HG03103 (cell line): ENCODE measurements at regions not wholly inside any gene's neighbourhood (a gene's known extent, or its start where the extent isn't known, plus 50 kb on each side); places are given as distances from the start of the nearest gene placed in this dataset.
"Not testable (repeated sequence)": the region's sequence is repeated elsewhere in the genome, so short reads cannot be mapped to it uniquely, and the experiment has no call there.

Source experiments
- ATAC-seq: cut with Tn5 transposase; IDR thresholded peaks from one replicate; pipeline ENCODE4 v1.9.1; 2021; ENCODE audit warnings: low read depth; ENCODE audit not compliant: unreplicated experiment

- ATAC-seq: no peak
Observed at GRCh38 chr12:83343767-83344166, 657.1 kb downstream of the TMTC2 start.

DNA sequence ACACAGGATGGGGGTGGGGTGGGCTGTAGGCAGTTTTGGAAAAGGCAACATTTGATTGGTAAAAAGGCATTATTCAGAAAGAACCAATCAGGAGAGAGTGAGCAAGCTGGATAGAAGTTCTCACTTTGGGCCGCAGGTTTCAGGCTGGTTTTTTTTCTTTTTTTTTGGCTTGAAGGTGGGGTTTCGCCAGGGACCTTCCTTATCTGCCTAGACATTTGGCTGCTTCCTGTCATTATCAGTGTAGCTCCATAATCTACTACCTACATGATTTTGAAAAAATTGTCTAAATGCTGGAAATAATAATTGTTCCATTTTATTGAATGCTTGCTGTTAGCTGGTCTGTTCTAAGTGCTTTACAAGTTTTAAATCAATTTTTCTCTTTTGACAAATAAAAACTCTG lies 649.0 kb downstream of the TMTC2 start:
- ATAC-seq: no peak

GRCh38 chr12:83326666-83327065 lies 640.0 kb downstream of the TMTC2 start:
- ATAC-seq: no peak

DNA sequence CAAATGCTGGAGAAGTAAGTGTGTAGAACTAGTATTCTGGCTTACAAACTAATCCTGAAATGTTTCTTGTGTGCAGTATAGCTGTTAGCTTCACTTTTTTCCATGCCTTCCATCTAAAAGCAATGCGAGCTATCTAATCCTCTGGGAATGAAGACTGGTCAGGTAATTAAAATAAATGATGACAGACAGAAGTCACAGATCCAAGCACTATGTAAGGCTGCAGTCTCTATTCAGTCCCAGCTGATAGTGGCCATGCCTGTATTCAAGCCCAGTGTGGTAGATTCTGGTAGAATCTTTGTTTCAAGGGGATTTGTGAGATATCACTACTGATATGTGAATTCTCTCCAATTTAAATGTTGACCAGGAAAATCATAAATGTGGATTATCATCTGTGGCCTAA lies 637.2 kb downstream of the TMTC2 start:
- no peak for ATAC-seq

DNA sequence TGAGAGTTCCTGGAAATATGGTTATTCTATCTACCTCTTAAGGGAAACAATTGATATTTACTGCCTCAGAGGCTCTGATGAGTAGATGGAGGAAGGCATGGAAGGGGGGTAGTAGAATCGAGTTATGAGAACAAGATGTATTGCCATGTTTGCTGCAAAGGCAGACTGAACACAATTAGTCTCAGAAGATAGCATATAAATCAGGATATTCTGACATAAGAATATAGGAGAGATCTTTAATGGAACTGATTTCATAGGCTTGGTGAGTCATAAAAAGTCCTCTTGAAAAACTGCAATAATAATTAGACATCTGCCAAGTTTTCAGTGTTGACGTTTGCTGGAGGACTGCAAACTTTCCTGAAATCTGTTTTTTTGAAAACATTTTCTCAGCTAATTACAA lies 636.1 kb downstream of the TMTC2 start:
- ATAC-seq: no peak

DNA sequence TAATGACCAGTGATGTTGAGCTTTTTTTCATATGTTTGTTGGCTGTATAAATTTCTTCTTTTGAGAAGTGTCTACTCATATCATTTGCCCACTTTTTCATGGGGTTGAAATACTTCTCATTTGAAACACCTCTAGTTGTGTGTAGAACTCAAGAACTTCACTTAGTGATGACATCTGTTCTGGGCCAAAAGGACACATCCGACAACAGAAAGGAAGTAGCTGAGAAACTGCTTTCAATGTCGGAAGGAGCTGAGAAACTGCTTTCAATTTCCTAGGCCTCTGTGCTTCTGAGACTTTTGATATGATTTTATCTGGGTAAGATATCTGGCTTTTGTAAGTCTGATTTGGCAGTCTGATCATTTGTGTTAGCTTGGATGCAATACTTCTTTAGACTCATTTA lies 635.3 kb downstream of the TMTC2 start:
- ATAC-seq: no peak

GRCh38 chr12:83320350-83320749 lies 633.6 kb downstream of the TMTC2 start:
- ATAC-seq: no peak

DNA sequence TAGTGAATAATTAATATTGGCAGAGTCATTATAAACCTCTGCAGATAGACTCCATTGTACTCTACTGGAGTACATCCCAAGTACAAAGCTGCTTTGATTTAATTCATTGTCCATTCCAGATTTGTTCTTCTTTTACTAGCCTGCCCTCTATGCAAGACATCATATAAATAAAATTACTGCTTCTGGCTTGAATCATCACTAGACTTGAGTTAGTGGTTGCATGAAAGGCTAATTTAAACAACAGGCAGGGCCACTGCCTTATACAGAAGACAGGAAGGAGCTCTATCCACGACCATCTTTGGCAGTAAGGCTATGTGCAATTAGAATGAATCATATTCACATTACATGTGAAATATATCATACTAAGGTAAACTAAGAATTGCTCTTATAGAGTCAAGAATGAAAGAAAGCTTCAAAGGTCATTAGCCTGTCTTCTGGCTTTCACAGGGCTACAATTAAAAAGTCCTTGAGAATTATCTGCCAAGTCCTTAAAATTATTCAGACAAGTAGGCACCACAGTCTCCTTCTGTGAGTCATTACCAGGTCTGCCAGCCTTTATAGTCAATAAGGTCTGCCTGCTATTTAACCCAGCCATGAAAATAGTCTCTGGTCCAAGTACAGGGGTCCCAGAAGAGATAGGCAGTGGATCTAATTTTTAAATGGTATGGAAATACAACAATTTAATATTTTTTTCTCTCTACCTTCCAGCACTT lies 631.8 kb downstream of the TMTC2 start:
- no peak for ATAC-seq

DNA sequence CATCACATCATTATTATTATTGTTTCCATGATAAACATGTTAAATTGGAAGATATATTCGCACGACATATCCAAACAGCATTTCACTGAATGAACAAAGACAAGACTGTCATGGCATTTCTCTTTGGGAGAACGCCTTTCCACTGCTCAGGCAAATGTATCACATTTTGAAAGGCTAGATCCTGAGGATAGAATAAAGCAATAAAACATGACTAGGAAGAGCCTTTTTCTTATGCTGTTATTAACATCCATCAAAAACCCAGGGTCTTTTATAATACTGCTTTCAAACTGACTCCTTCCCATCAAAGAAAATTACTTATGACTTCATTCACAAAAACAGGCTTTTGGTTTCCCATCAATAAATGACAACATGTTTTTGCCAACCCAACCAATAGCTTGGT lies 630.9 kb downstream of the TMTC2 start:
- no peak for ATAC-seq

- no peak for ATAC-seq
Observed at GRCh38 chr12:83313827-83314226, 627.1 kb downstream of the TMTC2 start.

- no peak for ATAC-seq
Observed at GRCh38 chr12:83313322-83313721, 626.6 kb downstream of the TMTC2 start.

DNA sequence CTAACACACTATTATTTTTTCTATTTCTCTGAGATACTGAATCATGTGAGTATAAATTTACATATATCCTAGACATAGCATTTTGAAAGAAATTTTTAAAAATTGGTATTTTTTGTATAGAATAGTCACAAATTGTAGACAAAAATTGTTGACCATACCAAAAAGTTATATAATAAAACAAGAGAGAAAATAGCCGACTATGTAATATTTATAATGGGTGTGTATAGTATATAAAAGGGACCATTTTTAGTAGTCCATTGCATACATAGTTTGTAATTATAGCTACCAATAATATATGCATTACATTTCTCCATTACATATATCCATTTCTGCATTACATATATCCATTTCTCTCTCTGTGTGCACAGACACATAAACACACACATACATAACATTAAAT lies 590.2 kb downstream of the TMTC2 start:
- ATAC-seq: no peak

DNA sequence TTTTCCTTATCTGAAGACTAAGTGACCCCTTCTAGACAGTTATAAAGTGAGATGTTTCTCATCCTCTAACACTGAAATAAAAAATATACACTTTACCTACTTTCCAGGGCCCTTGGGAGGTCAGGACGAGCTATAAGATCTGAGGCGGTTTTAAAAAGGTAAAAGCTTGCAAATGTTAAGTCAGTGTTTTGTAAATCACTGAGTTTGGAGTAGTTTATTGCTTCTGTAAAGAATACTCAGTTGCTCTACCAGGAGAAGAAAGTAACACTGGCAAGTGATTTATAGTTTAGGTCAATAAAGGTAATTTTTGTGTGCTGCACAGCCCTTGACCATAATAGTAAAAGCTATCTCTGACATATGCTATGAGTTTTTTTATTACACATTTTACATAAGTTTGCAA lies 584.5 kb downstream of the TMTC2 start:
- ATAC-seq: no peak

GRCh38 chr12:83265808-83266207 lies 579.1 kb downstream of the TMTC2 start:
- ATAC-seq: no peak

GRCh38 chr12:83261998-83262397 lies 575.3 kb downstream of the TMTC2 start:
- ATAC-seq: no peak

GRCh38 chr12:83260126-83260525 lies 573.4 kb downstream of the TMTC2 start:
- ATAC-seq: not testable (repeated sequence)

GRCh38 chr12:83257726-83258125 lies 571.0 kb downstream of the TMTC2 start:
- no peak for ATAC-seq

DNA sequence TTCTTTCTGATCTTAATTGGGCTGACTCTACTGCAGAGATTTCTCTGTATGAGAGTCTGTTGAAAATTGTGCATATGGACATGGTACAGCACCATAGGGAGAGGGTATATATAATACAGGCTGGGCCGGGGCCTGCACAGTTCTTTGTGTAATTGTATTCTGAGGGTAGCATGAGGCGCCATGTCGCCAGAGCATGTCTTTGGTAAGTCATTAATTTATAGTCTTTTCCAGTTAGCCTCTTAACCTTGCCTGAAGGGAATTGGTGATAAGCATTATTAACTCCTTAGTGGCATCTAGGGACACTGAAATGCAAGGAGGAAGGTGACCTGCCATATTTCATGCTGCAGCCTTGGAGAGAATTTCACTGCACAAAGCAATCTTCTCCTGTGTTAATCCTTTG lies 569.9 kb downstream of the TMTC2 start:
- ATAC-seq: no peak

DNA sequence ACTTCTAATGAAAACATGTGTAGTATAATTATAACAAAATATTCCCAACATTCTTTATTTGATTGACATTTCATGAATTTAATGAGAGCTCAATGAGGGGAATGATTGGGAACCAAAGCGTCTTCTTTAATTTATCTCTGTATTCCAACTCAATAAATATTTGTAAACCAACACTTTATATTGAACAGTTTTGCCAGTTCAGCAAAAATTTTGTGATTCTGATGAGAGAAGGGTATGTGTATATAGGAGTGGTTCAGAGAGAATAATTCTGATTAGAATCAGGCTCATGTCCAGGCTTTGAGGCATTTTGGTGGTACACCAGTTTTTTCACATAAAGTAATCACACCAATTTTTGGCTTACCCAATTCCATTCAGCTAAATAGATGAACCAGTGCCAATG lies 564.2 kb downstream of the TMTC2 start:
- no peak for ATAC-seq

GRCh38 chr12:83245156-83245555 lies 558.5 kb downstream of the TMTC2 start:
- no peak for ATAC-seq

GRCh38 chr12:83244001-83244400 lies 557.3 kb downstream of the TMTC2 start:
- ATAC-seq: no peak

GRCh38 chr12:83233987-83234386 lies 547.3 kb downstream of the TMTC2 start:
- not testable (repeated sequence) for ATAC-seq

DNA sequence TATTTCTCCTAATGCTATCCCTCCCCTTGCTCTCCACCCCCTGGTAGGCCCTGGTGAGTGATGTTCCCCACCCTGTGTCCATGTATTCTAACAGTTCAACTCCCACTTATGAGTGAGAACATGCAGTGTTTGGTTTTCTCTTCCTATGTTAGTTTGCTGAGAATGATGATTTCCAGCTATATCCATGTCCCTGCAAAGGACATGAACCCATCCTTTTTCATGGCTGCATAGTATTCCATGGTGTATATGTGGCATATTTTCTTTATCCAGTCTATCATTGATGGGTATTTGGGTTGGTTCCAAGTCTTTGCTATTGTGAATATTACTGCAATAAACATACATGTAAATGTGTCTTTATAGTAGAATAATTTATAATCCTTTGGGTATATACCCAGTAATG lies 540.3 kb downstream of the TMTC2 start:
- ATAC-seq: not testable (repeated sequence)
